HepG2 (cell line): ENCODE measurements at regions not wholly inside any gene's neighbourhood (a gene's known extent, or its start where the extent isn't known, plus 50 kb on each side); places are given as distances from the start of the nearest gene placed in this dataset.

Source experiments
- ATAC-seq: fragments of 200-7000 bp; cut with Tn5 transposase; 3 replicates; pipeline ENCODE4 v1.9.1; 2020; ENCODE audit warnings: mild to moderate bottlenecking, moderate library complexity
- BruUV-seq: library from RNA; stranded (reverse); fragments of 400-500 nt; replicated peaks from 2 replicates; lab custom pipeline; 2021; lab: Mats Ljungman, UMichigan
- CTCF ChIA-PET: fragments of 300-600 bp; formaldehyde crosslinking; extraction: SDS; loops from one replicate; lab custom pipeline; 2021; ENCODE audit warnings: low total read pairs, inconsistent platforms, low intra/inter-chr PET ratio; lab: Yijun Ruan, JAX
- POLR2A ChIA-PET: fragments of 350-600 bp; sonication (Branson Sonifier 250); formaldehyde crosslinking; loops from one replicate; lab custom pipeline; 2020; ENCODE audit warnings: antibody characterized with exemption, inconsistent platforms; lab: Yijun Ruan, JAX
- DNase-seq: peaks from one replicate; pipeline ENCODE4 v3.0.0-alpha.2; 2015; ENCODE audit warnings: low spot score
- FAIRE-seq: peaks from 3 replicates; lab custom pipeline; 2011; peaks lifted over from hg19 to GRCh38; lab: Jason Lieb, UNC
- H2AFZ ChIP-seq: one replicate; pipeline ENCODE4 v1.6.1; 2011; ENCODE audit warnings: low read length, inconsistent platforms
- H3K27ac ChIP-seq: fragments of 300-600 bp; 3 replicates; pipeline ENCODE4 v1.8.0; 2011; ENCODE audit warnings: mixed run types, mild to moderate bottlenecking, mixed read lengths, low read length, inconsistent platforms; ENCODE audit not compliant: insufficient read depth; ENCODE audit errors: extremely low read length
- H3K27me3 ChIP-seq, 2 experiments: fragments of 200-600 bp in 1 of 2; 2 replicates in 1 of 2; 3 replicates in 1 of 2; pipeline versions ENCODE4 v1.6.0 to v1.8.0; 2011; ENCODE audit warnings: low read length in 2 of 2, mild to moderate bottlenecking in 2 of 2, moderate library complexity in 2 of 2, inconsistent platforms in 1 of 2; ENCODE audit not compliant: insufficient read depth in 2 of 2, control insufficient read depth in 1 of 2
- H3K36me3 ChIP-seq, 2 experiments: fragments of 200-600 bp in 1 of 2; replicated peaks in 1 of 2; 2 replicates in 1 of 2; 3 replicates in 1 of 2; pipeline versions ENCODE4 v1.5.1 to v1.8.0; 2011; ENCODE audit warnings: low read length in 2 of 2, inconsistent platforms in 1 of 2; ENCODE audit not compliant: insufficient read depth in 2 of 2, control insufficient read depth in 1 of 2
- H3K4me1 ChIP-seq: 2 replicates; pipeline ENCODE4 v1.5.1; 2012; ENCODE audit warnings: low read length, inconsistent platforms; ENCODE audit not compliant: insufficient read depth
- H3K4me2 ChIP-seq: 2 replicates; pipeline ENCODE4 v1.6.0; 2011; ENCODE audit warnings: low read depth, low read length, inconsistent platforms
- H3K4me3 ChIP-seq, 3 experiments: fragments of 200-600 bp in 1 of 3; sonication (generic), shearing (Covaris generic) in 1 of 3; replicated peaks in 1 of 3; 2 replicates each; pipeline ENCODE4 v1.5.1; 2011 to 2016; ENCODE audit warnings: low read length in 3 of 3, inconsistent platforms in 2 of 3, low read depth in 2 of 3, mild to moderate bottlenecking in 2 of 3, control low read depth in 1 of 3, mixed read lengths in 1 of 3; ENCODE audit not compliant: insufficient read depth in 1 of 3
- H3K79me2 ChIP-seq: one replicate; pipeline ENCODE4 v1.6.1; 2011; ENCODE audit warnings: low read length, inconsistent platforms; ENCODE audit not compliant: insufficient read depth
- H3K9ac ChIP-seq: 2 replicates; pipeline ENCODE4 v1.6.0; 2011; ENCODE audit warnings: mild to moderate bottlenecking, low read depth, low read length, inconsistent platforms; ENCODE audit not compliant: insufficient read depth
- H3K9me3 ChIP-seq: 2 replicates; pipeline ENCODE4 v1.5.1; 2012; ENCODE audit warnings: mild to moderate bottlenecking, low read length
- H4K20me1 ChIP-seq: 2 replicates; pipeline ENCODE4 v1.6.0; 2011; ENCODE audit warnings: inconsistent platforms, mild to moderate bottlenecking, low read length, moderate library complexity; ENCODE audit not compliant: insufficient read depth
- HOXA7 ChIP-seq: sonication (generic); formaldehyde crosslinking; IDR thresholded peaks from 2 replicates; pipeline ENCODE4 v1.8.1; 2022; ENCODE audit warnings: mild to moderate bottlenecking, missing genetic modification reagents, moderate library complexity
- KAT7 ChIP-seq: IDR thresholded peaks from 2 replicates; pipeline ENCODE4 v1.6.1; 2018; ENCODE audit warnings: borderline replicate concordance, missing compliant biosample characterization
- MED1 ChIP-seq: sonication (generic); formaldehyde crosslinking; IDR thresholded peaks from 2 replicates; pipeline ENCODE4 v1.4.0; 2020; ENCODE audit warnings: missing genetic modification reagents
- MIER2 ChIP-seq: IDR thresholded peaks from 2 replicates; pipeline ENCODE4 v1.6.1; 2016; ENCODE audit warnings: missing biosample characterization, missing genetic modification reagents
- NKX3-1 ChIP-seq: sonication (generic); formaldehyde crosslinking; IDR thresholded peaks from 2 replicates; pipeline ENCODE4 v1.5.0; 2020; ENCODE audit warnings: missing genetic modification reagents
- RBM39 ChIP-seq: fragments of 200-400 bp; formaldehyde crosslinking; IDR thresholded peaks from one replicate; pipeline ENCODE4 v1.6.1; 2018; ENCODE audit warnings: antibody characterized with exemption, mild to moderate bottlenecking, low read depth, low read length; ENCODE audit not compliant: poor library complexity, severe bottlenecking
- SAP130 ChIP-seq: IDR thresholded peaks from 2 replicates; pipeline ENCODE4 v1.6.1; 2016; ENCODE audit warnings: low read depth
- UBTF ChIP-seq: sonication (generic); formaldehyde crosslinking; IDR thresholded peaks from 2 replicates; pipeline ENCODE4 v1.4.0; 2020; ENCODE audit warnings: mild to moderate bottlenecking, missing genetic modification reagents
- ZFYVE20 ChIP-seq: sonication (generic); formaldehyde crosslinking; IDR thresholded peaks from 2 replicates; pipeline ENCODE4 v1.8.0; 2023; ENCODE audit warnings: low read depth, mild to moderate bottlenecking, moderate library complexity, missing genetic modification reagents, borderline replicate concordance
- ZNF589 ChIP-seq: sonication (generic); formaldehyde crosslinking; conservative IDR thresholded peaks from 2 replicates; pipeline ENCODE4 v1.8.0; 2022; ENCODE audit warnings: mild to moderate bottlenecking, moderate library complexity, missing genetic modification reagents
- ZNF766 ChIP-seq: sonication (generic); formaldehyde crosslinking; IDR thresholded peaks from 2 replicates; pipeline ENCODE4 v1.5.0; 2020; ENCODE audit warnings: missing genetic modification reagents, borderline replicate concordance
- ZNF788 ChIP-seq: sonication (generic); formaldehyde crosslinking; IDR thresholded peaks from 2 replicates; pipeline ENCODE4 v1.5.0; 2020; ENCODE audit warnings: mild to moderate bottlenecking, missing genetic modification reagents, borderline replicate concordance
- ZNF883 ChIP-seq: sonication (generic); formaldehyde crosslinking; IDR thresholded peaks from 2 replicates; pipeline ENCODE4 v1.5.1; 2020; ENCODE audit warnings: mild to moderate bottlenecking, missing genetic modification reagents; ENCODE audit errors: not compliant biosample characterization
- WGBS: methylation state at CpG from one replicate; pipeline ENCODE4 v1.1.6; 2017; ENCODE audit warnings: low lambda C conversion rate; 5-methylcytosine and 5-hydroxymethylcytosine counted together
- in situ Hi-C: cut with HindIII; loops from 2 replicates; pipeline ENCODE4 v1.10.0; 2017; ENCODE audit warnings: low pct_unique_long_range_greater_than_20kb; ENCODE audit not compliant: extremely low pct_ligation_motif_present
- intact Hi-C: fragments of 100-400 bp; cut with micrococcal nuclease; formaldehyde crosslinking; loops from one replicate; pipeline ENCODE4 v1.10.0; 2022; ENCODE audit not compliant: unreplicated experiment

DNA sequence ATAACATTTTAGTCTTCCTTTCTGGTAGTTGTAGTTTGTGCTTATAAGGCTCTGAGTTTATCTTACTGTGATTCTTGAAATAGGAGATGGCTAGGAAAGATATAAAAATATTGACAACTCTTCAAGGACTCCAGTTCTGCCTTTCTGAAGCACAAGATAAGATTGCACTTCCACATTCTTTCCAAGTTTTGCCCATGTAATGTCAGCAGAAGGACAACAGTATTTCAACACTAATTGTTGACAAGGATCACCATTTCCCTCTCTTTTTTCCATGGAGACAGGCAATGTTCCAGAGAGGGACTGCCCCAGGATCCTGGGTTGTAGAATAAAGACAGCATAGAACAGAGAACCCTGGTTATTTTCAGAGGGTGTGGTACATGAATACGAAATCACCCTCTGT, 279.1 kb upstream of the CNTNAP5 start:
- no peak for TF ChIP-seq RBM39
- no peak for TF ChIP-seq ZNF788 (CRISPR knock-in tag)
- no peak for TF ChIP-seq HOXA7
- TF ChIP-seq SAP130 (CRISPR knock-in tag), result no peak
- TF ChIP-seq ZFYVE20 (CRISPR knock-in tag), result no peak
- TF ChIP-seq ZNF883 (CRISPR knock-in tag), result no peak
- no peak for TF ChIP-seq MED1 (CRISPR knock-in tag)
- TF ChIP-seq MIER2 (CRISPR knock-in tag), result no peak
- TF ChIP-seq KAT7, result no peak
- TF ChIP-seq UBTF, result no peak
- TF ChIP-seq NKX3-1 (CRISPR knock-in tag), result no peak
- no peak for TF ChIP-seq ZNF766
- no peak for TF ChIP-seq ZNF589 (CRISPR knock-in tag)
- ATAC-seq (no peak), DNase-seq (no peak), FAIRE-seq (no peak)
- Histone ChIP-seq H3K9me3 (peaks cover 86% of the 10 kb centered on the region), H3K27me3 (no peaks in the 10 kb centered on the region), H3K4me2 (no peak overlapping the region), H3K36me3 (no peaks in the 10 kb centered on the region), H3K4me3 (no peak overlapping the region), H2AFZ (no peak overlapping the region), H3K4me1 (no peaks in the 10 kb centered on the region), H3K27ac (no peak overlapping the region), H4K20me1 (no peaks in the 10 kb centered on the region), H3K9ac (no peak overlapping the region), H3K79me2 (no peaks in the 10 kb centered on the region)
- intact Hi-C loops (no loop called here), in situ Hi-C loops (no loop called here)
- 4% methylated on average over 1 of the region's 1 CpG for WGBS
- ChIA-PET POLR2A (no interaction called here), CTCF (no interaction called here)
- no TSS peak for BruUV-seq
